HAP-1 (cell line): ENCODE measurements at regions not wholly inside any gene's neighbourhood (a gene's known extent, or its start where the extent isn't known, plus 50 kb on each side); places are given as distances from the start of the nearest gene placed in this dataset.
"Not testable (repeated sequence)": the region's sequence is repeated elsewhere in the genome, so short reads cannot be mapped to it uniquely, and the experiment has no call there.

Experiments
- DNase-seq, 2 experiments: peaks; one replicate each; pipeline ENCODE4 v3.0.0-alpha.2; 2016 to 2020; ENCODE audit warnings: low spot score in 2 of 2
- H3K27me3 ChIP-seq: fragments of 250-450 bp; sonication (Bioruptor Pico); 2 replicates; pipeline ENCODE4 v1.5.1; 2020; ENCODE audit warnings: low read depth, mild to moderate bottlenecking, moderate library complexity
- H3K36me3 ChIP-seq: fragments of 250-450 bp; sonication (Bioruptor Pico); replicated peaks from 2 replicates; pipeline ENCODE4 v1.5.1; 2020; ENCODE audit warnings: mild to moderate bottlenecking
- H3K4me1 ChIP-seq: fragments of 250-450 bp; sonication (Bioruptor Pico); 2 replicates; pipeline ENCODE4 v1.5.1; 2020; ENCODE audit warnings: mild to moderate bottlenecking
- H3K4me3 ChIP-seq: fragments of 250-450 bp; sonication (Bioruptor Pico); 2 replicates; pipeline ENCODE4 v1.5.1; 2020; ENCODE audit warnings: mild to moderate bottlenecking, moderate library complexity
- H3K9me3 ChIP-seq: fragments of 250-450 bp; sonication (Bioruptor Pico); 2 replicates; pipeline ENCODE4 v1.5.1; 2020; ENCODE audit warnings: mild to moderate bottlenecking, moderate library complexity
- in situ Hi-C: fragments of 300-500 bp; cut with MboI; formaldehyde crosslinking; loops from 3 replicates; pipeline ENCODE4 v1.14.3; 2020; ENCODE audit warnings: low sequenced_read_pairs, inconsistent platforms, mixed read lengths

GRCh38 chr21:35575280-35575915, 484.9 kb downstream of the SETD4 start:
- Histone ChIP-seq H3K36me3 (no peaks in the 10 kb centered on the region), H3K9me3 (no peaks in the 10 kb centered on the region), H3K4me1 (no peaks in the 10 kb centered on the region), H3K27me3 (no peaks in the 10 kb centered on the region), H3K4me3 (no peak overlapping the region)
- DNase-seq, result no peak
- in situ Hi-C loops, result no loop called here

GRCh38 chr21:35573472-35574374, 486.6 kb downstream of the SETD4 start:
- H3K27me3 ChIP-seq, result no peaks in the 10 kb centered on the region
- DNase-seq, result no peak
- no peak overlapping the region for H3K4me3 ChIP-seq
- H3K4me1 ChIP-seq, result no peaks in the 10 kb centered on the region
- in situ Hi-C loops, result no loop called here
- no peaks in the 10 kb centered on the region for H3K36me3 ChIP-seq
- H3K9me3 ChIP-seq, result no peaks in the 10 kb centered on the region; the same call in 1 of the 2 replicates

GRCh38 chr21:35571910-35572309, 488.4 kb downstream of the SETD4 start:
- no peaks in the 10 kb centered on the region for H3K4me1 ChIP-seq
- no peaks in the 10 kb centered on the region for H3K36me3 ChIP-seq
- DNase-seq, result no peak
- in situ Hi-C loops, result no loop called here
- no peaks in the 10 kb centered on the region; the same call in 1 of the 2 replicates for H3K9me3 ChIP-seq
- H3K4me3 ChIP-seq, result no peak overlapping the region
- H3K27me3 ChIP-seq, result no peaks in the 10 kb centered on the region

GRCh38 chr21:35568643-35569042, 491.7 kb downstream of the SETD4 start:
- in situ Hi-C loops, result no loop called here
- no peak for DNase-seq
- no peaks in the 10 kb centered on the region for H3K27me3 ChIP-seq
- H3K36me3 ChIP-seq, result no peaks in the 10 kb centered on the region
- H3K4me1 ChIP-seq, result no peaks in the 10 kb centered on the region
- no peaks in the 10 kb centered on the region; the same call in 1 of the 2 replicates for H3K9me3 ChIP-seq
- no peak overlapping the region for H3K4me3 ChIP-seq

- H3K4me3 ChIP-seq, result no peak overlapping the region
- no peak for DNase-seq
- H3K4me1 ChIP-seq, result no peaks in the 10 kb centered on the region
- H3K36me3 ChIP-seq, result no peaks in the 10 kb centered on the region
- H3K27me3 ChIP-seq, result no peaks in the 10 kb centered on the region
- in situ Hi-C loops, result no loop called here
- no peaks in the 10 kb centered on the region; the same call in 1 of the 2 replicates for H3K9me3 ChIP-seq
These were observed 493.5 kb downstream of the SETD4 start for GRCh38 chr21:35566874-35567273.

GRCh38 chr21:35565204-35565611, 495.1 kb downstream of the SETD4 start:
- in situ Hi-C loops, result no loop called here
- H3K36me3 ChIP-seq, result no peaks in the 10 kb centered on the region
- H3K27me3 ChIP-seq, result no peaks in the 10 kb centered on the region
- H3K4me3 ChIP-seq, result no peak overlapping the region
- H3K4me1 ChIP-seq, result no peaks in the 10 kb centered on the region
- H3K9me3 ChIP-seq, result no peaks in the 10 kb centered on the region; the same call in 1 of the 2 replicates
- no peak for DNase-seq

- Histone ChIP-seq H3K4me1 (no peaks in the 10 kb centered on the region), H3K4me3 (no peak overlapping the region), H3K36me3 (no peaks in the 10 kb centered on the region), H3K9me3 (no peaks in the 10 kb centered on the region), H3K27me3 (no peaks in the 10 kb centered on the region)
- no peak for DNase-seq
- in situ Hi-C loops, result no loop called here
These were observed 496.4 kb downstream of the SETD4 start for GRCh38 chr21:35563885-35564451.

- no peak overlapping the region for H3K4me3 ChIP-seq
- H3K4me1 ChIP-seq, result no peaks in the 10 kb centered on the region
- in situ Hi-C loops, result no loop called here
- H3K36me3 ChIP-seq, result no peaks in the 10 kb centered on the region
- H3K27me3 ChIP-seq, result no peaks in the 10 kb centered on the region
- H3K9me3 ChIP-seq, result no peaks in the 10 kb centered on the region
- no peak for DNase-seq
These were observed 497.4 kb downstream of the SETD4 start for GRCh38 chr21:35562876-35563275.

- no peaks in the 10 kb centered on the region for H3K9me3 ChIP-seq
- no peaks in the 10 kb centered on the region for H3K4me1 ChIP-seq
- no peak overlapping the region for H3K4me3 ChIP-seq
- no peaks in the 10 kb centered on the region for H3K36me3 ChIP-seq
- in situ Hi-C loops, result no loop called here
- DNase-seq, result no peak
- no peaks in the 10 kb centered on the region for H3K27me3 ChIP-seq
These were observed 499.2 kb downstream of the SETD4 start for GRCh38 chr21:35561116-35561515.

- in situ Hi-C loops, result no loop called here
- Histone ChIP-seq H3K36me3 (no peaks in the 10 kb centered on the region), H3K27me3 (no peaks in the 10 kb centered on the region), H3K4me3 (no peak overlapping the region), H3K9me3 (no peaks in the 10 kb centered on the region), H3K4me1 (no peaks in the 10 kb centered on the region)
- DNase-seq, result no peak
These were observed 500.5 kb downstream of the SETD4 start for GRCh38 chr21:35559829-35560225.

- in situ Hi-C loops, result no loop called here
- no peaks in the 10 kb centered on the region for H3K27me3 ChIP-seq
- H3K4me1 ChIP-seq, result no peaks in the 10 kb centered on the region
- no peaks in the 10 kb centered on the region for H3K9me3 ChIP-seq
- H3K36me3 ChIP-seq, result no peaks in the 10 kb centered on the region
- no peak for DNase-seq
- no peak overlapping the region for H3K4me3 ChIP-seq
These were observed 501.0 kb downstream of the SETD4 start for GRCh38 chr21:35559128-35559828.

- in situ Hi-C loops, result no loop called here
- Histone ChIP-seq H3K9me3 (0 out of 2 replicates have a peak, but pooled peaks cover 3% of the 10 kb centered on the region), H3K36me3 (no peaks in the 10 kb centered on the region), H3K27me3 (no peaks in the 10 kb centered on the region), H3K4me1 (no peaks in the 10 kb centered on the region), H3K4me3 (no peak overlapping the region)
- DNase-seq, result no peak
These were observed 503.8 kb downstream of the SETD4 start for GRCh38 chr21:35556536-35556935.

- H3K4me1 ChIP-seq, in situ Hi-C loops, DNase-seq, H3K27me3 ChIP-seq, H3K9me3 ChIP-seq, H3K36me3 ChIP-seq, H3K4me3 ChIP-seq: not testable (repeated sequence)
These were observed 503.4 kb upstream of the RUNX1 start for GRCh38 chr21:35552483-35552882.
